ENCODE measurements at regions not wholly inside any gene's neighbourhood (a gene's known extent, or its start where the extent isn't known, plus 50 kb on each side); places are given as distances from the start of the nearest gene placed in this dataset.

DNA sequence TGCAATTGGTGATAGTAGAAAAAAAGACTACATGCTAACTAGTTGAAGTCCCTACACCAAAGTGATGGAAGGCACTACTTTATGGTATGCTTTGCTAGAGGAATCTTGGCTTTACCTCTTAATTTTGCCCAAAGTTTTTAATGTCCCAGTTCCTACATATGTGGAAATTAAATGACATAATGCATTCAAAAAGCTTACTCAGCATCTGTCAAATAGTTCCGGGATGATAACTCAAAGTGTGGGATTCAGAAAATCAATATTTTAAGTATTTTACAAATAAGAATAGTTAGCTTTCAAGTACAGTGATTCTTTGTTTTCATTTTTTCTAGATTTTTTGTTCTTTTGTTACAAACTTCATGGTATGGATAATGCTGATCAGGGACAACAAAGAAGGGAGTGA lies 211.6 kb downstream of the PCDH20 start:
- Histone ChIP-seq H3K27me3 (ENCODE audit: insufficient read depth in 3 of 3, low read length in 2 of 3) (no peaks in the 10 kb centered on the region), H3K4me3 (no peak overlapping the region), H3K27ac (no peak overlapping the region), H3K9me3 (no peaks in the 10 kb centered on the region), H3K36me3 (ENCODE audit: insufficient read depth in 1 of 2, low read depth in 1 of 2) (no peaks in the 10 kb centered on the region), H3K4me1 (no peaks in the 10 kb centered on the region)
- intact Hi-C loops (cut with DNase I) = no loop called here
- 84 to 93% (median 86%) methylated on average over 1 of the region's 1 CpG for WGBS, 3 donors
- TF ChIP-seq, protein P1, sequence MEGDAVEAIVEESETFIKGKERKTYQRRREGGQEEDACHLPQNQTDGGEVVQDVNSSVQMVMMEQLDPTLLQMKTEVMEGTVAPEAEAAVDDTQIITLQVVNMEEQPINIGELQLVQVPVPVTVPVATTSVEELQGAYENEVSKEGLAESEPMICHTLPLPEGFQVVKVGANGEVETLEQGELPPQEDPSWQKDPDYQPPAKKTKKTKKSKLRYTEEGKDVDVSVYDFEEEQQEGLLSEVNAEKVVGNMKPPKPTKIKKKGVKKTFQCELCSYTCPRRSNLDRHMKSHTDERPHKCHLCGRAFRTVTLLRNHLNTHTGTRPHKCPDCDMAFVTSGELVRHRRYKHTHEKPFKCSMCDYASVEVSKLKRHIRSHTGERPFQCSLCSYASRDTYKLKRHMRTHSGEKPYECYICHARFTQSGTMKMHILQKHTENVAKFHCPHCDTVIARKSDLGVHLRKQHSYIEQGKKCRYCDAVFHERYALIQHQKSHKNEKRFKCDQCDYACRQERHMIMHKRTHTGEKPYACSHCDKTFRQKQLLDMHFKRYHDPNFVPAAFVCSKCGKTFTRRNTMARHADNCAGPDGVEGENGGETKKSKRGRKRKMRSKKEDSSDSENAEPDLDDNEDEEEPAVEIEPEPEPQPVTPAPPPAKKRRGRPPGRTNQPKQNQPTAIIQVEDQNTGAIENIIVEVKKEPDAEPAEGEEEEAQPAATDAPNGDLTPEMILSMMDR (IDR thresholded peaks at IDR 0.05) = no peak
- ATAC-seq = no peak
- no peak for DNase-seq

DNA sequence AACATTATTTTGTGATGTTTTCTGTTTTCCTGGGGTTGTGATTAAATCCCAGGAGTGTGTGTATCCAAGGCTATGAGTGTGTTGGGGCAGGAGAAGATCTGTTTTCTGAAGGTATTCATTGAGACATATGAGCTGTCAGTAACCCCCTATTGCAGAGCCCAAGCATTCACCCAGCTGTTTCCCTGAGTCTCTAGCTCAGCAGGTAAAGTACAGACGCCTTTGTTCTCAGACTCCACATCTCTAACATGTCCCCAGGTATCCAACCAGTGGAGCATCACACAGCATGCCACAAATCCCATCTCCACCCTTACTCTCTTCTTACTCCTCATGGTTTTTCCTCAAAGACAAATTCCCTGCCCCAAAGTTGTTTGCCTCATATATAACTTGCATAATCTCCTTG lies 213.6 kb downstream of the PCDH20 start:
- intact Hi-C loops (cut with DNase I) = no loop called here
- no peak for DNase-seq
- H3K4me1 ChIP-seq = no peaks in the 10 kb centered on the region
- TF ChIP-seq, protein P1 (IDR thresholded peaks at IDR 0.05) = no peak
- H3K4me3 ChIP-seq = no peak overlapping the region
- H3K36me3 ChIP-seq (ENCODE audit: insufficient read depth in 1 of 2, low read depth in 1 of 2) = no peaks in the 10 kb centered on the region
- WGBS, 3 donors = 10 to 21% (median 14%) methylated on average over 1 of the region's 1 CpG
- H3K27ac ChIP-seq = no peak overlapping the region
- no peaks in the 10 kb centered on the region for H3K9me3 ChIP-seq
- ATAC-seq = no peak
- H3K27me3 ChIP-seq (ENCODE audit: insufficient read depth in 3 of 3, low read length in 2 of 3) = no peaks in the 10 kb centered on the region

DNA sequence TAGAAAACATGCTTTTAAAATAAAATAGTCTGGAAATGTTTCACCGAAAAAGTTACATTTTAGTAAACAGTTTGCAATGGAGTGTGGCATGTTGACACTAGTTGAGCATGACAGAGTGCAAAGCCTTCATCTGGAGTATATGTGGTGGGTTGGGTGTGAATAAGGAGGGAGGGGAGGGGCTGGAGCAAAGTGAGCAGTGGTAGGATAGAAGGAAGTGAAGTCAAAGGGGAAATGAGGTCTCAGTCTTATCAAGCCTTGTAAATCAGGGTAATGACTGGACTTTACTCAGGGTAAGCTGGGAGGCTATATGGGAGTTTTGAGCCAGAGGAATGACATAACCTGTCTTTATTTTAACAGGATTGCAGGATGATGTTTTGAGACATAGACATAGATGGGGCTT lies 222.8 kb downstream of the PCDH20 start:
- Histone ChIP-seq H3K27me3 (ENCODE audit: insufficient read depth in 3 of 3, low read length in 2 of 3) (no peaks in the 10 kb centered on the region), H3K4me1 (no peaks in the 10 kb centered on the region), H3K9me3 (no peaks in the 10 kb centered on the region), H3K36me3 (ENCODE audit: insufficient read depth in 1 of 2, low read depth in 1 of 2) (no peaks in the 10 kb centered on the region), H3K4me3 (no peak overlapping the region), H3K27ac (no peak overlapping the region)
- DNase-seq = no peak
- intact Hi-C loops (cut with DNase I) = no loop called here
- 89 to 93% (median 89%) methylated on average over 1 of the region's 1 CpG for WGBS, 3 donors
- TF ChIP-seq, protein P1 (IDR thresholded peaks at IDR 0.05) = no peak
- no peak for ATAC-seq

DNA sequence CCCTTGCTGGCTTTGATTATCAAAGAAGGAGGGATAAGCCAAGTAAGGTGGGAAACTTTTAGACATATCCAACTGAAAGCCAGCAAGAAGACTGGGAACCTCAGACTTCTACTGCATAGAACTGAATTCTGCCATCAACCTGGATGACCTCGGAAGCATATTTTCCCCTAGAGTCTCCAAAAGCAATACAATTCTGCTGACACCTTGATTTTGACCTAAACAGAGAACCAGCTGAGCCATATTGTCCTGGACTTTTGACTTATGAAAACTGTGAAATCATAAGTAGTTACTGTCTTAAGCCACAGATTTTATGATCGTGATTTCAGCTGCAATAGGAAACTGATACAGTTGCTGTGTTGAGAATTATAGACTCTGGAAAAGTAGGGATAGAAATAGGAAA lies 227.6 kb downstream of the PCDH20 start:
- H3K4me3 ChIP-seq = no peak overlapping the region
- no peaks in the 10 kb centered on the region for H3K4me1 ChIP-seq
- TF ChIP-seq, protein P1 (IDR thresholded peaks at IDR 0.05) = no peak
- no peak for DNase-seq
- intact Hi-C loops (cut with DNase I) = no loop called here
- H3K36me3 ChIP-seq (ENCODE audit: insufficient read depth in 1 of 2, low read depth in 1 of 2) = no peaks in the 10 kb centered on the region
- ATAC-seq = no peak
- H3K27ac ChIP-seq = no peak overlapping the region
- WGBS, 3 donors = 77 to 79% (median 79%) methylated on average over 2 of the region's 2 CpGs
- no peaks in the 10 kb centered on the region for H3K9me3 ChIP-seq
- no peaks in the 10 kb centered on the region for H3K27me3 ChIP-seq (ENCODE audit: insufficient read depth in 3 of 3, low read length in 2 of 3)

DNA sequence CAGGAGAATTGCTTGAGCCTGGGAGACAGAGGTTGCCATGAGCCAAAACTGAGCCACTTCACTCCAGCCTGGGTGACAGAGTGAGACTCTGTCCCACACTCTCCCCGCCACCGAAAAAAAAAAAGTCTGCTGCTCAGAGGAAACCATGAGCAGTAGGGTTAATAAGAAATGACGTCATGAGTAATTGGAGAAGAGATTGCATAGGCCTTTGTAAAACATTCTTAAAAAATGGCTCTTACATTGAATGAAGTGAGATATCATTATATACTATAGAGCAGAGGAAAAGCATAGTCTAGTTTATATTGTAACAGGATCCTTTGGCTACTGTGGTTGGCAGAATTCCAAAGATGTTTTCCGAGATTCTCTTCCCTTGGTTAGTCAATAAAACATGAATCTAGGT lies 228.2 kb downstream of the PCDH20 start:
- ATAC-seq = no peak
- no peaks in the 10 kb centered on the region for H3K9me3 ChIP-seq
- no peak overlapping the region for H3K4me3 ChIP-seq
- intact Hi-C loops (cut with DNase I) = no loop called here
- DNase-seq = no peak
- H3K27me3 ChIP-seq (ENCODE audit: insufficient read depth in 3 of 3, low read length in 2 of 3) = no peaks in the 10 kb centered on the region
- TF ChIP-seq, protein P1 (IDR thresholded peaks at IDR 0.05) = no peak
- WGBS, 3 donors = 63 to 69% (median 65%) methylated on average over 4 of the region's 4 CpGs
- H3K36me3 ChIP-seq (ENCODE audit: insufficient read depth in 1 of 2, low read depth in 1 of 2) = no peaks in the 10 kb centered on the region
- no peak overlapping the region for H3K27ac ChIP-seq
- H3K4me1 ChIP-seq = no peaks in the 10 kb centered on the region

All from psoas muscle (tissue), 7 donors.